ENCODE measurements at regions not wholly inside any gene's neighbourhood (a gene's known extent, or its start where the extent isn't known, plus 50 kb on each side); places are given as distances from the start of the nearest gene placed in this dataset.

GRCh38 chr13:76638882-76639281 is 247.3 kb downstream of the KCTD12 start:
- TF ChIP-seq CTCF (IDR thresholded peaks at IDR 0.05; ENCODE audit: extremely low read depth in 1 of 2, insufficient read depth in 1 of 2, low read depth in 1 of 2, low read length in 2 of 2) (no peak), POLR2AphosphoS5 (IDR thresholded peaks at IDR 0.05; ENCODE audit: insufficient read depth, low read depth, low read length) (no peak), EZH2 (IDR thresholded peaks at IDR 0.05; ENCODE audit: borderline replicate concordance, low read depth, low read length, severe bottlenecking) (no peak), POLR2A (IDR thresholded peaks at IDR 0.05; ENCODE audit: low read depth, low read length) (no peak), GATA2 (IDR thresholded peaks at IDR 0.05; ENCODE audit: insufficient read depth, insufficient read length, low read depth, low read length) (no peak), FOS (IDR thresholded peaks at IDR 0.05; ENCODE audit: borderline replicate concordance, insufficient read depth, low read length) (no peak)

Measured in endothelial cell of umbilical vein (primary cell).